A673 (cell line): ENCODE measurements at regions not wholly inside any gene's neighbourhood (a gene's known extent, or its start where the extent isn't known, plus 50 kb on each side); places are given as distances from the start of the nearest gene placed in this dataset.

Source experiments
- EZH2 ChIP-seq: fragments of 200-600 bp; sonication (generic); IDR thresholded peaks from 2 replicates; pipeline ENCODE4 v1.6.1; 2017; ENCODE audit warnings: borderline replicate concordance, low read depth, mild to moderate bottlenecking, mixed read lengths, antibody characterized with exemption, low read length; ENCODE audit not compliant: poor library complexity, severe bottlenecking
- TF ChIP-seq, protein P1 (sequence below): fragments of 300-800, 200-600 bp; sonication (generic); conservative IDR thresholded peaks from 2 replicates; pipeline ENCODE4 v1.5.1; 2017; ENCODE audit warnings: low read depth, mild to moderate bottlenecking, antibody characterized with exemption, low read length, moderate library complexity, mixed read lengths

DNA sequence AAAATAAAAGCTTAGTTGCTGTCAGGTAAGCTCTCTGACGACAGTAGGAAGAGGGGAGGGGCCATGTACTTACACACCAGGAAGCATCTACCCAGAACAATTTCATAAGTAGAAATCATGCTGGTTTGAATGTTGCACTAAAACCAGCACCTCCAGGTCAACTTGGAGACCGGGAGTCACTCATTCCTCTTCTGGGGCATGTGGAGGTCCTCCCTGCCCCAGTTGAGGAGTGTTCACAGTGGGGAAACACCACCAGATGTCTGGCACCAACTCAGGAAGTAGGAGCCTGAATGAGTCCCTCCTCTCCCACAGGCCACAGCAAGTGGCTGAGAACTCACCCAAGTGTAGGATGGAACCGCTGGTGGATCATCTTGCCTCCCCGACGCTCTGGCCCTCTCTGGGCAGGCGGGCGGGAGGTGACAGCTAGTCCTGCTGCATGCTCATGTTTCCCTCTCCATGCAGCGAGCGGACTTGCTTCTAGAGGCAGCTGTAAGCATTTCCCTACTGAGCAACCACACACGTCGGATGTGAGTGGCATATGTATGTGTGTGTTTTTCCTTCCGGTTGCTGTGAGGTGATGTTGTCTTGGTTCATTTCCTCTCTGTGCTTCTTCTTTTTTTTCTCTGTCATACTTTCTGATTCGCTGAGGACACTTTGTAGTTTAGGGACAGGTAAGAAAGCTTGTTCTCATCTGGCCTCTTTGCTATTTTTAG, 149.5 kb upstream of the NEDD9 start:
- TF ChIP-seq, protein P1, sequence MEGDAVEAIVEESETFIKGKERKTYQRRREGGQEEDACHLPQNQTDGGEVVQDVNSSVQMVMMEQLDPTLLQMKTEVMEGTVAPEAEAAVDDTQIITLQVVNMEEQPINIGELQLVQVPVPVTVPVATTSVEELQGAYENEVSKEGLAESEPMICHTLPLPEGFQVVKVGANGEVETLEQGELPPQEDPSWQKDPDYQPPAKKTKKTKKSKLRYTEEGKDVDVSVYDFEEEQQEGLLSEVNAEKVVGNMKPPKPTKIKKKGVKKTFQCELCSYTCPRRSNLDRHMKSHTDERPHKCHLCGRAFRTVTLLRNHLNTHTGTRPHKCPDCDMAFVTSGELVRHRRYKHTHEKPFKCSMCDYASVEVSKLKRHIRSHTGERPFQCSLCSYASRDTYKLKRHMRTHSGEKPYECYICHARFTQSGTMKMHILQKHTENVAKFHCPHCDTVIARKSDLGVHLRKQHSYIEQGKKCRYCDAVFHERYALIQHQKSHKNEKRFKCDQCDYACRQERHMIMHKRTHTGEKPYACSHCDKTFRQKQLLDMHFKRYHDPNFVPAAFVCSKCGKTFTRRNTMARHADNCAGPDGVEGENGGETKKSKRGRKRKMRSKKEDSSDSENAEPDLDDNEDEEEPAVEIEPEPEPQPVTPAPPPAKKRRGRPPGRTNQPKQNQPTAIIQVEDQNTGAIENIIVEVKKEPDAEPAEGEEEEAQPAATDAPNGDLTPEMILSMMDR: no peak
- no peak for TF ChIP-seq EZH2
